ENCODE measurements at regions not wholly inside any gene's neighbourhood (a gene's known extent, or its start where the extent isn't known, plus 50 kb on each side); places are given as distances from the start of the nearest gene placed in this dataset.
"Not testable (repeated sequence)": the region's sequence is repeated elsewhere in the genome, so short reads cannot be mapped to it uniquely, and the experiment has no call there.

GRCh38 chr7:142698429-142698828 is 50.8 kb upstream of the PRSS1 start:
- DNase-seq = no peak

GRCh38 chr7:142697270-142697669 is 52.0 kb upstream of the PRSS1 start:
- no peak for DNase-seq

- DNase-seq = no peak
These were observed 52.7 kb upstream of the PRSS1 start for GRCh38 chr7:142696456-142697179.

- DNase-seq = no peak
These were observed 55.4 kb upstream of the PRSS1 start for GRCh38 chr7:142693911-142694310.

GRCh38 chr7:142690554-142691182 is 58.6 kb upstream of the PRSS1 start:
- no peak for DNase-seq

- DNase-seq = peak; percentile 10
These were observed 59.7 kb upstream of the PRSS1 start for GRCh38 chr7:142689439-142690120.

GRCh38 chr7:142685877-142686508 is 63.3 kb upstream of the PRSS1 start:
- no peak for DNase-seq

- no peak for DNase-seq
These were observed 67.8 kb upstream of the PRSS1 start for GRCh38 chr7:142681314-142682092.

- no peak for DNase-seq
These were observed 77.8 kb upstream of the PRSS1 start for GRCh38 chr7:142671506-142671905.

GRCh38 chr7:142670511-142670910 is 78.8 kb upstream of the PRSS1 start:
- no peak for DNase-seq

- DNase-seq = peak; percentile 45
These were observed 80.1 kb upstream of the PRSS1 start for GRCh38 chr7:142669074-142669654.

- DNase-seq = no peak
These were observed 80.8 kb upstream of the PRSS1 start for GRCh38 chr7:142668495-142668894.

GRCh38 chr7:142657376-142657775 is 91.9 kb upstream of the PRSS1 start:
- DNase-seq = no peak

GRCh38 chr7:142654398-142654797 is 94.9 kb upstream of the PRSS1 start:
- no peak for DNase-seq

- DNase-seq = no peak
These were observed 101.5 kb upstream of the PRSS1 start for GRCh38 chr7:142647749-142648148.

GRCh38 chr7:142646386-142647140 is 102.7 kb upstream of the PRSS1 start:
- no peak for DNase-seq

- no peak for DNase-seq
These were observed 103.5 kb upstream of the PRSS1 start for GRCh38 chr7:142645777-142646176.

GRCh38 chr7:142642316-142642715 is 107.0 kb upstream of the PRSS1 start:
- no peak for DNase-seq

GRCh38 chr7:142641252-142641651 is 108.0 kb upstream of the PRSS1 start:
- not testable (repeated sequence) for DNase-seq

- no peak for DNase-seq
These were observed 110.7 kb upstream of the PRSS1 start for GRCh38 chr7:142638581-142638980.

- DNase-seq = no peak
These were observed 112.0 kb upstream of the PRSS1 start for GRCh38 chr7:142637240-142637639.

- DNase-seq = no peak
These were observed 112.5 kb upstream of the PRSS1 start for GRCh38 chr7:142636751-142637150.
